IMR-90 (cell line): ENCODE measurements at regions not wholly inside any gene's neighbourhood (a gene's known extent, or its start where the extent isn't known, plus 50 kb on each side); places are given as distances from the start of the nearest gene placed in this dataset.

ENCODE experiments used
- CTCF ChIP-seq: conservative IDR thresholded peaks from 2 replicates; pipeline ENCODE4 v1.5.1; 2012; ENCODE audit warnings: mild to moderate bottlenecking, low read depth, low read length, improper control_type of control experiment
- MXI1 ChIP-seq: IDR thresholded peaks from 2 replicates; pipeline ENCODE4 v1.6.1; 2012; ENCODE audit warnings: low read depth, mild to moderate bottlenecking, low read length, moderate library complexity, borderline replicate concordance
- USF2 ChIP-seq: fragments of 150-350 bp; IDR thresholded peaks from 2 replicates; pipeline ENCODE4 v1.6.1; 2017; ENCODE audit warnings: mild to moderate bottlenecking, antibody characterized with exemption, low read length, low read depth

- no peak for TF ChIP-seq CTCF
- no peak for TF ChIP-seq USF2
- no peak for TF ChIP-seq MXI1
These were observed 816.4 kb downstream of the KCNT2 start for GRCh38 chr1:195791796-195792195.
